IMR-90 (cell line): ENCODE measurements at regions not wholly inside any gene's neighbourhood (a gene's known extent, or its start where the extent isn't known, plus 50 kb on each side); places are given as distances from the start of the nearest gene placed in this dataset.

Source experiments
- ATAC-seq: fragments of 200-7000 bp; cut with Tn5 transposase; 2 replicates; pipeline ENCODE4 v1.9.1; 2020; ENCODE audit warnings: low read depth, mild to moderate bottlenecking, moderate library complexity
- BruUV-seq: library from RNA; stranded (reverse); fragments of 400-500 nt; replicated peaks from 2 replicates; lab custom pipeline; 2021; lab: Mats Ljungman, UMichigan
- CTCF ChIA-PET: fragments of 300-600 bp; formaldehyde crosslinking; extraction: SDS; loops from one replicate; lab custom pipeline; 2021; ENCODE audit warnings: antibody characterized with exemption; lab: Yijun Ruan, JAX
- POLR2A ChIA-PET: fragments of 300-600 bp; sonication (Branson Sonifier 250); formaldehyde crosslinking; loops from one replicate; lab custom pipeline; 2022; ENCODE audit warnings: antibody characterized with exemption; ENCODE audit not compliant: unreplicated experiment; lab: Charles Lee
- DNase-seq: peaks from one replicate; pipeline ENCODE4 v3.0.0; 2013
- H2AFZ ChIP-seq: replicated peaks from 2 replicates; pipeline ENCODE3; 2013; ENCODE audit warnings: low read length, mild to moderate bottlenecking; ENCODE audit not compliant: poor library complexity
- H2AK5ac ChIP-seq: 2 replicates; pipeline ENCODE4 v1.6.1; 2013; ENCODE audit warnings: low read depth, low read length, inconsistent platforms
- H2AK9ac ChIP-seq: replicated peaks from 2 replicates; pipeline ENCODE3; 2013; ENCODE audit warnings: mild to moderate bottlenecking, low read depth, low read length, moderate library complexity; ENCODE audit not compliant: poor library complexity
- H2BK120ac ChIP-seq: 2 replicates; pipeline ENCODE4 v1.6.1; 2013; ENCODE audit warnings: low read depth, low read length, inconsistent platforms
- H2BK15ac ChIP-seq: 3 replicates; pipeline ENCODE4 v1.6.1; 2013; ENCODE audit warnings: low read depth, low read length, inconsistent platforms
- H2BK20ac ChIP-seq: 2 replicates; pipeline ENCODE4 v1.6.1; 2013; ENCODE audit warnings: low read depth, mild to moderate bottlenecking, inconsistent platforms, low read length, moderate library complexity
- H2BK5ac ChIP-seq: 2 replicates; pipeline ENCODE4 v1.6.1; 2013; ENCODE audit warnings: mild to moderate bottlenecking, low read depth, low read length, inconsistent platforms; ENCODE audit not compliant: poor library complexity, severe bottlenecking
- H3K14ac ChIP-seq: replicated peaks from 2 replicates; pipeline ENCODE4 v1.6.1; 2013; ENCODE audit warnings: low read depth, low read length, inconsistent platforms
- H3K18ac ChIP-seq: 2 replicates; pipeline ENCODE4 v1.6.1; 2013; ENCODE audit warnings: low read depth, low read length, control low read depth
- H3K23ac ChIP-seq: 2 replicates; pipeline ENCODE4 v1.6.1; 2013; ENCODE audit warnings: low read depth, low read length, inconsistent platforms
- H3K27ac ChIP-seq: 2 replicates; pipeline ENCODE4 v1.5.1; 2013; ENCODE audit warnings: mild to moderate bottlenecking, control low read depth, low read length; ENCODE audit not compliant: insufficient read depth
- H3K27me3 ChIP-seq: 2 replicates; pipeline ENCODE4 v1.6.1; 2013; ENCODE audit warnings: low read length; ENCODE audit not compliant: control insufficient read depth, insufficient read depth
- H3K36me3 ChIP-seq: 2 replicates; pipeline ENCODE4 v1.6.1; 2013; ENCODE audit warnings: low read length, mixed read lengths; ENCODE audit not compliant: control insufficient read depth, insufficient read depth
- H3K4ac ChIP-seq: 2 replicates; pipeline ENCODE4 v1.6.1; 2013; ENCODE audit warnings: low read depth, low read length, inconsistent platforms
- H3K4me1 ChIP-seq: 2 replicates; pipeline ENCODE4 v1.6.1; 2013; ENCODE audit warnings: low read length, mixed read lengths; ENCODE audit not compliant: control insufficient read depth, insufficient read depth
- H3K4me2 ChIP-seq: 2 replicates; pipeline ENCODE4 v1.6.1; 2013; ENCODE audit warnings: low read depth, mild to moderate bottlenecking, control low read depth, low read length, moderate library complexity
- H3K4me3 ChIP-seq: 2 replicates; pipeline ENCODE4 v1.5.1; 2013; ENCODE audit warnings: low read depth, mild to moderate bottlenecking, control low read depth, low read length, moderate library complexity; ENCODE audit not compliant: insufficient read depth
- H3K56ac ChIP-seq: 2 replicates; pipeline ENCODE4 v1.6.1; 2013; ENCODE audit warnings: low read length, inconsistent platforms; ENCODE audit not compliant: insufficient read depth; ENCODE audit errors: extremely low read depth
- H3K79me1 ChIP-seq, 2 experiments: 2 replicates each; pipeline ENCODE4 v1.6.1; 2013; ENCODE audit warnings: low read length in 2 of 2, inconsistent platforms in 1 of 2, low read depth in 1 of 2
- H3K9ac ChIP-seq: 2 replicates; pipeline ENCODE4 v1.6.1; 2013; ENCODE audit warnings: low read depth, low read length, control low read depth
- H3K9me1 ChIP-seq: 2 replicates; pipeline ENCODE4 v1.6.1; 2013; ENCODE audit warnings: low read length, inconsistent platforms; ENCODE audit not compliant: insufficient read depth
- H3K9me3 ChIP-seq: 2 replicates; pipeline ENCODE4 v1.6.1; 2013; ENCODE audit warnings: low read length; ENCODE audit not compliant: control insufficient read depth, insufficient read depth
- H4K20me1 ChIP-seq: 2 replicates; pipeline ENCODE4 v1.6.1; 2013; ENCODE audit warnings: low read length, inconsistent platforms; ENCODE audit not compliant: insufficient read depth
- H4K5ac ChIP-seq: 2 replicates; pipeline ENCODE4 v1.6.1; 2013; ENCODE audit warnings: mild to moderate bottlenecking, low read depth, low read length, control low read depth
- H4K8ac ChIP-seq, 2 experiments: 2 replicates each; pipeline ENCODE4 v1.6.1; 2013; ENCODE audit warnings: low read depth in 2 of 2, low read length in 2 of 2, control low read depth in 1 of 2, inconsistent platforms in 1 of 2
- H4K91ac ChIP-seq: 2 replicates; pipeline ENCODE4 v1.6.1; 2013; ENCODE audit warnings: low read depth, low read length, inconsistent platforms; ENCODE audit not compliant: insufficient read depth
- BHLHE40 ChIP-seq: fragments of 150-350 bp; IDR thresholded peaks from 2 replicates; pipeline ENCODE4 v1.6.1; 2016; ENCODE audit warnings: mild to moderate bottlenecking, low read depth, low read length
- CEBPB ChIP-seq: IDR thresholded peaks from 2 replicates; pipeline ENCODE4 v1.6.1; 2012; ENCODE audit warnings: low read depth, low read length, improper control_type of control experiment
- CHD1 ChIP-seq: IDR thresholded peaks from 2 replicates; pipeline ENCODE4 v1.6.1; 2012; ENCODE audit warnings: low read depth, low read length, improper control_type of control experiment
- CTCF ChIP-seq: conservative IDR thresholded peaks from 2 replicates; pipeline ENCODE4 v1.5.1; 2012; ENCODE audit warnings: mild to moderate bottlenecking, low read depth, low read length, improper control_type of control experiment
- ELK1 ChIP-seq: fragments of 150-350 bp; IDR thresholded peaks from 2 replicates; pipeline ENCODE4 v1.6.1; 2016; ENCODE audit warnings: low read depth, mild to moderate bottlenecking, low read length, moderate library complexity, borderline replicate concordance
- FOS ChIP-seq: fragments of 150-350 bp; IDR thresholded peaks from 2 replicates; pipeline ENCODE4 v1.6.1; 2016; ENCODE audit warnings: low read depth, low read length
- MAFK ChIP-seq: IDR thresholded peaks from 2 replicates; pipeline ENCODE4 v1.6.1; 2012; ENCODE audit warnings: low read depth, low read length, improper control_type of control experiment
- MAZ ChIP-seq: IDR thresholded peaks from 2 replicates; pipeline ENCODE4 v1.6.1; 2012; ENCODE audit warnings: low read depth, mild to moderate bottlenecking, low read length, improper control_type of control experiment, moderate library complexity, borderline replicate concordance
- MXI1 ChIP-seq: IDR thresholded peaks from 2 replicates; pipeline ENCODE4 v1.6.1; 2012; ENCODE audit warnings: low read depth, mild to moderate bottlenecking, low read length, moderate library complexity, borderline replicate concordance
- NFE2L2 ChIP-seq: fragments of 150-350 bp; IDR thresholded peaks from 2 replicates; pipeline ENCODE4 v1.6.1; 2016; ENCODE audit warnings: low read depth, mild to moderate bottlenecking, low read length
- POLR2A ChIP-seq: IDR thresholded peaks from 2 replicates; pipeline ENCODE4 v1.6.1; 2012; ENCODE audit warnings: mild to moderate bottlenecking, low read depth, low read length
- RAD21 ChIP-seq: IDR thresholded peaks from 2 replicates; pipeline ENCODE4 v1.6.1; 2012; ENCODE audit warnings: low read length, improper control_type of control experiment
- RCOR1 ChIP-seq: IDR thresholded peaks from 2 replicates; pipeline ENCODE4 v1.6.1; 2012; ENCODE audit warnings: mild to moderate bottlenecking, low read length, improper control_type of control experiment; ENCODE audit not compliant: insufficient replicate concordance
- RFX5 ChIP-seq: IDR thresholded peaks from 2 replicates; pipeline ENCODE4 v1.8.0; 2012; ENCODE audit warnings: low read depth, mild to moderate bottlenecking, low read length, moderate library complexity
- SMC3 ChIP-seq: fragments of 150-350 bp; IDR thresholded peaks from 2 replicates; pipeline ENCODE4 v1.6.1; 2016; ENCODE audit warnings: low read depth, mild to moderate bottlenecking, antibody characterized with exemption, low read length, moderate library complexity
- USF2 ChIP-seq: fragments of 150-350 bp; IDR thresholded peaks from 2 replicates; pipeline ENCODE4 v1.6.1; 2017; ENCODE audit warnings: mild to moderate bottlenecking, antibody characterized with exemption, low read length, low read depth
- WGBS, 2 experiments: methylation state at CpG; one replicate each; pipeline versions ENCODE4 v1.1.5 to v1.1.7; 2013; ENCODE audit warnings: missing lambda C conversion rate in 2 of 2; ENCODE audit not compliant: insufficient read length in 1 of 2; ENCODE audit errors: extremely low coverage in 2 of 2; 5-methylcytosine and 5-hydroxymethylcytosine counted together
- dilution Hi-C: fragments of 300-500 bp; cut with HindIII; formaldehyde crosslinking; loops from one replicate; pipeline ENCODE4 v1.14.3; 2018; ENCODE audit warnings: low sequenced_read_pairs; ENCODE audit not compliant: unreplicated experiment
- in situ Hi-C: fragments of 300-500 bp; cut with MboI; formaldehyde crosslinking; loops from 3 replicates; pipeline ENCODE4 v1.14.3; 2019; ENCODE audit warnings: low sequenced_read_pairs, inconsistent platforms, mixed read lengths
- intact Hi-C: fragments of 100-400 bp; cut with micrococcal nuclease; formaldehyde crosslinking; loops from 2 replicates; pipeline ENCODE4 v1.10.0; 2022

- Histone ChIP-seq H4K8ac (peak overlapping the region in 1 of 2 experiments; percentile 80; a peak in 2 of 4 replicates), H3K9ac (no peak overlapping the region), H2AK5ac (no peak overlapping the region), H2BK5ac (peak overlapping the region; percentile 95), H3K27me3 (peaks cover 2% of the 10 kb centered on the region; the same call in 1 of the 2 replicates), H4K91ac (peak overlapping the region; percentile 21; the same call in 1 of the 2 replicates), H2BK120ac (no peak overlapping the region), H3K27ac (no peak overlapping the region), H3K4me1 (no peaks in the 10 kb centered on the region; the same call in 1 of the 2 replicates), H3K79me1 (no peaks in the 10 kb centered on the region), H2BK15ac (no peak overlapping the region), H2BK20ac (no peak overlapping the region; the same call in 1 of the 2 replicates), H2AFZ (peak overlapping the region; percentile 37), H4K5ac (peak overlapping the region; percentile 6; the same call in 1 of the 2 replicates), H3K9me3 (no peaks in the 10 kb centered on the region), H3K18ac (peak overlapping the region; percentile 37; the same call in 1 of the 2 replicates), H3K23ac (no peak overlapping the region), H3K56ac (no peak overlapping the region), H3K9me1 (no peaks in the 10 kb centered on the region), H3K14ac (no peak overlapping the region), H3K36me3 (no peaks in the 10 kb centered on the region), H3K4me2 (peak overlapping the region; percentile 48; the same call in 1 of the 2 replicates), H3K4me3 (no peak overlapping the region), H4K20me1 (no peaks in the 10 kb centered on the region), H3K4ac (0 out of 2 replicates have a peak overlapping the region, but pooled peaks have one; percentile 56), H2AK9ac (no peak overlapping the region)
- in situ Hi-C loops = no loop called here
- ChIA-PET CTCF (no interaction called here), POLR2A (no interaction called here)
- no TSS peak for BruUV-seq
- ATAC-seq = peak; percentile 61
- peak; percentile 59 for DNase-seq
- no CpG with 5 or more reads among the region's 1 CpG for WGBS, 2 experiments
- TF ChIP-seq MAZ (no peak), FOS (no peak), RFX5 (no peak), CTCF (no peak), NFE2L2 (no peak), MXI1 (no peak), ELK1 (no peak), POLR2A (no peak), MAFK (no peak), RCOR1 (no peak), CEBPB (no peak), BHLHE40 (no peak), SMC3 (no peak), RAD21 (no peak), CHD1 (no peak), USF2 (no peak)
- intact Hi-C loops = no loop called here
- dilution Hi-C loops = no loop called here
These were observed 135.2 kb upstream of the ELAC2 start for GRCh38 chr17:13153036-13153435.
